HG02571 (cell line): ENCODE measurements at regions not wholly inside any gene's neighbourhood (a gene's known extent, or its start where the extent isn't known, plus 50 kb on each side); places are given as distances from the start of the nearest gene placed in this dataset.
"Not testable (repeated sequence)": the region's sequence is repeated elsewhere in the genome, so short reads cannot be mapped to it uniquely, and the experiment has no call there.

Experiments used
- ATAC-seq: cut with Tn5 transposase; IDR thresholded peaks from one replicate; pipeline ENCODE4 v1.9.1; 2021; ENCODE audit warnings: mild to moderate bottlenecking, moderate library complexity; ENCODE audit not compliant: unreplicated experiment

- no peak for ATAC-seq
These were observed 58.0 kb upstream of the AHI1 start for GRCh38 chr6:135555550-135555949.

GRCh38 chr6:135557582-135557981 lies 60.0 kb upstream of the AHI1 start:
- ATAC-seq = no peak

- ATAC-seq = not testable (repeated sequence)
These were observed 68.1 kb upstream of the AHI1 start for GRCh38 chr6:135565605-135566004.

GRCh38 chr6:135566311-135567068 lies 69.0 kb upstream of the AHI1 start:
- no peak for ATAC-seq

- ATAC-seq = no peak
These were observed 70.0 kb upstream of the AHI1 start for GRCh38 chr6:135567375-135568083.

GRCh38 chr6:135568379-135568778 lies 70.8 kb upstream of the AHI1 start:
- no peak for ATAC-seq

GRCh38 chr6:135572051-135572450 lies 74.5 kb upstream of the AHI1 start:
- ATAC-seq = no peak

- ATAC-seq = no peak
These were observed 78.1 kb upstream of the AHI1 start for GRCh38 chr6:135575629-135576028.

GRCh38 chr6:135576055-135576454 lies 78.5 kb upstream of the AHI1 start:
- ATAC-seq = no peak

GRCh38 chr6:135577059-135577538 lies 79.6 kb upstream of the AHI1 start:
- peak; percentile 89 for ATAC-seq

GRCh38 chr6:135578976-135579375 lies 81.4 kb upstream of the AHI1 start:
- ATAC-seq = no peak

- no peak for ATAC-seq
These were observed 83.7 kb upstream of the AHI1 start for GRCh38 chr6:135581211-135581610.

- ATAC-seq = no peak
These were observed 85.8 kb upstream of the AHI1 start for GRCh38 chr6:135583256-135583761.

- ATAC-seq = no peak
These were observed 88.8 kb upstream of the AHI1 start for GRCh38 chr6:135586388-135586787.

- no peak for ATAC-seq
These were observed 89.3 kb upstream of the AHI1 start for GRCh38 chr6:135586844-135587243.

- ATAC-seq = no peak
These were observed 94.7 kb upstream of the AHI1 start for GRCh38 chr6:135592276-135592675.

GRCh38 chr6:135594000-135594399 lies 96.5 kb upstream of the AHI1 start:
- ATAC-seq = no peak

GRCh38 chr6:135600086-135600702 lies 102.7 kb upstream of the AHI1 start:
- ATAC-seq = no peak

- no peak for ATAC-seq
These were observed 103.4 kb upstream of the AHI1 start for GRCh38 chr6:135600931-135601330.

GRCh38 chr6:135601857-135602256 lies 104.3 kb upstream of the AHI1 start:
- no peak for ATAC-seq

GRCh38 chr6:135603249-135603648 lies 105.7 kb upstream of the AHI1 start:
- no peak for ATAC-seq
